ENCODE measurements at regions not wholly inside any gene's neighbourhood (a gene's known extent, or its start where the extent isn't known, plus 50 kb on each side); places are given as distances from the start of the nearest gene placed in this dataset.

- TF ChIP-seq BHLHE40 (IDR thresholded peaks at IDR 0.05; ENCODE audit: low read depth, low read length) (no peak), POLR2A (IDR thresholded peaks at IDR 0.05; ENCODE audit: low read depth, low read length) (no peak), FOS (IDR thresholded peaks at IDR 0.05; ENCODE audit: low read depth, low read length) (no peak), MXI1 (IDR thresholded peaks at IDR 0.05; ENCODE audit: borderline replicate concordance, low read depth, low read length) (no peak), RCOR1 (IDR thresholded peaks at IDR 0.05; ENCODE audit: insufficient replicate concordance, low read length) (no peak), RFX5 (IDR thresholded peaks at IDR 0.05; ENCODE audit: low read depth, low read length) (no peak), MAZ (IDR thresholded peaks at IDR 0.05; ENCODE audit: borderline replicate concordance, low read depth, low read length) (no peak), CEBPB (IDR thresholded peaks at IDR 0.05; ENCODE audit: low read depth, low read length) (no peak), CHD1 (IDR thresholded peaks at IDR 0.05; ENCODE audit: low read depth, low read length) (no peak), CTCF (conservative IDR thresholded peaks at IDR 0.05; ENCODE audit: low read depth, low read length) (no peak), NFE2L2 (IDR thresholded peaks at IDR 0.05; ENCODE audit: low read depth, low read length) (no peak), RAD21 (IDR thresholded peaks at IDR 0.05; ENCODE audit: low read length) (no peak), USF2 (IDR thresholded peaks at IDR 0.05; ENCODE audit: low read depth, low read length) (no peak), SMC3 (IDR thresholded peaks at IDR 0.05; ENCODE audit: low read depth, low read length) (no peak), ELK1 (IDR thresholded peaks at IDR 0.05; ENCODE audit: borderline replicate concordance, low read depth, low read length) (no peak)
Measured at GRCh38 chr9:73515216-73515615, 363.6 kb downstream of the ANXA1 start.

More at GRCh38 chr9:73515216-73515615, 363.6 kb downstream of the ANXA1 start:
- Histone ChIP-seq H3K9ac (ENCODE audit: low read depth, low read length) (no peak overlapping the region), H4K20me1 (ENCODE audit: insufficient read depth, low read length) (no peaks in the 10 kb centered on the region), H3K56ac (ENCODE audit: extremely low read depth, insufficient read depth, low read length) (no peak overlapping the region), H4K8ac (ENCODE audit: low read depth in 2 of 2, low read length in 2 of 2) (no peak overlapping the region), H2BK120ac (ENCODE audit: low read depth, low read length) (no peak overlapping the region), H4K91ac (ENCODE audit: insufficient read depth, low read depth, low read length) (no peak overlapping the region), H3K14ac (replicated peaks; ENCODE audit: low read depth, low read length) (no peak overlapping the region), H3K18ac (ENCODE audit: low read depth, low read length) (no peak overlapping the region), H2BK5ac (ENCODE audit: low read depth, low read length, poor library complexity, severe bottlenecking) (no peak overlapping the region), H3K79me1 (ENCODE audit: low read depth in 1 of 2, low read length in 2 of 2) (no peaks in the 10 kb centered on the region), H3K27me3 (ENCODE audit: control insufficient read depth, insufficient read depth, low read length) (no peaks in the 10 kb centered on the region), H3K9me1 (ENCODE audit: insufficient read depth, low read length) (no peaks in the 10 kb centered on the region), H3K36me3 (ENCODE audit: control insufficient read depth, insufficient read depth, low read length) (no peaks in the 10 kb centered on the region), H3K4me1 (ENCODE audit: control insufficient read depth, insufficient read depth, low read length) (no peaks in the 10 kb centered on the region), H2AK9ac (replicated peaks; ENCODE audit: low read depth, low read length, poor library complexity) (no peak overlapping the region), H3K4me3 (ENCODE audit: insufficient read depth, low read depth, low read length) (no peak overlapping the region), H3K4ac (ENCODE audit: low read depth, low read length) (no peak overlapping the region), H3K23ac (ENCODE audit: low read depth, low read length) (no peak overlapping the region), H3K27ac (ENCODE audit: insufficient read depth, low read length) (no peak overlapping the region), H2AFZ (replicated peaks; ENCODE audit: low read length, poor library complexity) (no peak overlapping the region), H3K4me2 (ENCODE audit: low read depth, low read length) (no peak overlapping the region), H4K5ac (ENCODE audit: low read depth, low read length) (no peak overlapping the region), H2AK5ac (ENCODE audit: low read depth, low read length) (no peak overlapping the region), H2BK20ac (ENCODE audit: low read depth, low read length) (no peak overlapping the region), H2BK15ac (ENCODE audit: low read depth, low read length) (no peak overlapping the region), H3K9me3 (ENCODE audit: control insufficient read depth, insufficient read depth, low read length) (no peaks in the 10 kb centered on the region)
- intact Hi-C loops (cut with micrococcal nuclease) = no loop called here
- dilution Hi-C loops (cut with HindIII; ENCODE audit: low sequenced_read_pairs, unreplicated experiment) = no loop called here
- ATAC-seq (ENCODE audit: low read depth) (no peak), DNase-seq (no peak)
- no CpG with 5 or more reads among the region's 4 CpGs for WGBS, 2 experiments (ENCODE audit: extremely low coverage in 2 of 2, insufficient read length in 1 of 2)
- POLR2A ChIA-PET (ENCODE audit: unreplicated experiment) = no interaction called here
- in situ Hi-C loops (cut with MboI; ENCODE audit: low sequenced_read_pairs) = no loop called here
- CTCF ChIA-PET = interaction anchor here (0.7 kb wide), 1 partner anchor 124 kb away, joined by 3 read pairs; no protein-coding TSS in a partner anchor
- BruUV-seq (replicated peaks) = no TSS peak

Measured in IMR-90 (cell line).